Left kidney (tissue), 1 donor: ENCODE measurements at regions not wholly inside any gene's neighbourhood (a gene's known extent, or its start where the extent isn't known, plus 50 kb on each side); places are given as distances from the start of the nearest gene placed in this dataset.
"Not testable (repeated sequence)": the region's sequence is repeated elsewhere in the genome, so short reads cannot be mapped to it uniquely, and the experiment has no call there.

Experiments used
- DNase-seq: peaks from one replicate; pipeline ENCODE4 v3.0.0-alpha.2; 2013

- DNase-seq, result no peak
Measured at GRCh38 chr15:54841701-54842305, 354.9 kb downstream of the RSL24D1 start.

- no peak for DNase-seq
Measured at GRCh38 chr15:54840621-54841398, 355.9 kb downstream of the RSL24D1 start.

- DNase-seq, result no peak
Measured at GRCh38 chr15:54839379-54839778, 357.4 kb downstream of the RSL24D1 start.

GRCh38 chr15:54836052-54836795 lies 360.5 kb downstream of the RSL24D1 start:
- no peak for DNase-seq

GRCh38 chr15:54829821-54830220 lies 366.9 kb downstream of the RSL24D1 start:
- no peak for DNase-seq

GRCh38 chr15:54820811-54821210 lies 375.9 kb downstream of the RSL24D1 start:
- DNase-seq, result no peak

GRCh38 chr15:54820098-54820497 lies 376.6 kb downstream of the RSL24D1 start:
- DNase-seq, result no peak

- no peak for DNase-seq
Measured at GRCh38 chr15:54816401-54816800, 380.3 kb downstream of the RSL24D1 start.

GRCh38 chr15:54815556-54815955 lies 381.2 kb downstream of the RSL24D1 start:
- no peak for DNase-seq

GRCh38 chr15:54812383-54812782 lies 384.4 kb downstream of the RSL24D1 start:
- no peak for DNase-seq

- DNase-seq, result no peak
Measured at GRCh38 chr15:54810496-54810895, 386.2 kb downstream of the RSL24D1 start.

GRCh38 chr15:54810031-54810430 lies 386.7 kb downstream of the RSL24D1 start:
- DNase-seq, result no peak

- DNase-seq, result no peak
Measured at GRCh38 chr15:54808321-54808720, 388.4 kb downstream of the RSL24D1 start.

GRCh38 chr15:54803987-54804386 lies 392.8 kb downstream of the RSL24D1 start:
- no peak for DNase-seq

- DNase-seq, result no peak
Measured at GRCh38 chr15:54803134-54803808, 393.5 kb downstream of the RSL24D1 start.

- no peak for DNase-seq
Measured at GRCh38 chr15:54792526-54792925, 404.2 kb downstream of the RSL24D1 start.

GRCh38 chr15:54790693-54791092 lies 406.0 kb downstream of the RSL24D1 start:
- DNase-seq, result no peak

GRCh38 chr15:54789376-54789775 lies 407.4 kb downstream of the RSL24D1 start:
- no peak for DNase-seq

- DNase-seq, result not testable (repeated sequence)
Measured at GRCh38 chr15:54781220-54781619, 415.5 kb downstream of the RSL24D1 start.

GRCh38 chr15:54779271-54779670 lies 417.5 kb downstream of the RSL24D1 start:
- no peak for DNase-seq

- no peak for DNase-seq
Measured at GRCh38 chr15:54776410-54776809, 420.3 kb downstream of the RSL24D1 start.

- no peak for DNase-seq
Measured at GRCh38 chr15:54772663-54773062, 424.1 kb downstream of the RSL24D1 start.

GRCh38 chr15:54749461-54749860 lies 447.3 kb downstream of the RSL24D1 start:
- not testable (repeated sequence) for DNase-seq
